GM19438 (cell line): ENCODE measurements at regions not wholly inside any gene's neighbourhood (a gene's known extent, or its start where the extent isn't known, plus 50 kb on each side); places are given as distances from the start of the nearest gene placed in this dataset.

Source experiments
- ATAC-seq: cut with Tn5 transposase; IDR thresholded peaks from one replicate; pipeline ENCODE4 v1.9.1; 2021; ENCODE audit warnings: low read depth; ENCODE audit not compliant: unreplicated experiment

- ATAC-seq = no peak
Observed at GRCh38 chr5:7329141-7329540, 66.8 kb upstream of the ADCY2 start.

- no peak for ATAC-seq
Observed at GRCh38 chr5:7329712-7330111, 66.2 kb upstream of the ADCY2 start.

- ATAC-seq = no peak
Observed at GRCh38 chr5:7330256-7330655, 65.7 kb upstream of the ADCY2 start.

GRCh38 chr5:7331131-7331530 is 64.8 kb upstream of the ADCY2 start:
- ATAC-seq = no peak
